Stimulated activated CD4-positive, alpha-beta T cell treated with anti-CD3 and anti-CD28 coated beads, Interleukin-1b, Interleukin-23, amount 100 ng/mL, for 4 hours (primary cell): ENCODE measurements at regions not wholly inside any gene's neighbourhood (a gene's known extent, or its start where the extent isn't known, plus 50 kb on each side); places are given as distances from the start of the nearest gene placed in this dataset.

ENCODE experiments used
- DNase-seq, 2 donors: peaks; one replicate each; pipeline ENCODE4 v3.0.0-alpha.2; 2020; ENCODE audit warnings: low read depth in 2 of 2

DNA sequence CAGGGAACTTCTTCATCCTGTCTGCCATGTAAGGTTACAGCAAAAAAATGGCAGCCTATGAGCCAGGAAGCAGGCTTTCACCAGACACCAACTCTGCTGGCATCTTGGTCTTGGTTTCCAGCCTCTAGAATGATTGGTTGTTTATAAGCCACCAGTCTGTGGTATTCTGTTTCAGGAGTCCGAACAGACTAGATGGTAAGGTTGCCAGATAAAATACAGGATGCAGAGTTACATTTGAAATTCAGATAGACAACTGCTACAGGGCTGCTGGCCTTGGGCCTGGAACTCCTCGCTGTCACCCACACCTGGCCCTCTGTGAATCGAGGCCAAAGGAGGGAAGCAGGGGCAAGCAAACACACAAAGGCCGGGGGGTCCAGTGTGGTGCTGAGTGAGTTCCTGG, 478.8 kb upstream of the CCL2 start:
- DNase-seq, result no peak

DNA sequence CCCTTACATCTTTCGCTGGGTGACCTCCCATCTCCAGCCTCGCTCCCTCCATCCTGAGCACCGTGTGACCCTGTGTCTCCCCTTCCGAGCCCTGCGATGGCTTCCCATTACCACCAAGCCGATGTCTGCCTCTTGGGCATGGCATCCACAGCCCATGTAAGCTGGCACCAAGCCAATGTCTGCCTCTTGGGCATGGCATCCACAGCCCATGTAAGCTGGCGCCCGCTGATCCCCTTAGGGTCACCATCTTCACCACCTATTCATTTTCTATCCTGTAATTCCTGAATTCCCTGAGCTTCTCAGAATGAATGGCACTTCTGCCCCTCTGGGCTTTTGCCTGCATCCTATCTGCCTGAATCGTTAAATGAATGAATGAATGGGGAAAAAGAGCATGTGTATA, 478.2 kb upstream of the CCL2 start:
- DNase-seq, result no peak

DNA sequence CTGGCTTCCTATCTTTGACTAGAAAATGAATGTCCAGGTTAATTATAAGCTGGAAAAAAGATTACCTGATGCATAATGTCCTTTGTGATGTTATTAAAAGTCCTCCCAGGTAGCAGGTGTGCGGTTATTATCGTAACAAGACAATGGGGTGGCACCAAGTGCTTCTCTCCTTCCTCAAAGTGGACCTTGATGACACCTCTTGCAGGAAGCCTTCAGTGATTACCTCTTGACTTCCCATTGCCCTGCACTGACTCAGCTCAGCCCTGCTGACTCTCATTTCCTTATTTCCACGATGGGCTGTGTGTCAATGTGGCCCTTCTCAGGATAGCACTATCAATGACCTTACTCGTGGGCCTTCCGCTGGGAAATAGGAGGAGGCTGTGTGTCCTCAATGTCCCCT, 477.4 kb upstream of the CCL2 start:
- no peak for DNase-seq

DNA sequence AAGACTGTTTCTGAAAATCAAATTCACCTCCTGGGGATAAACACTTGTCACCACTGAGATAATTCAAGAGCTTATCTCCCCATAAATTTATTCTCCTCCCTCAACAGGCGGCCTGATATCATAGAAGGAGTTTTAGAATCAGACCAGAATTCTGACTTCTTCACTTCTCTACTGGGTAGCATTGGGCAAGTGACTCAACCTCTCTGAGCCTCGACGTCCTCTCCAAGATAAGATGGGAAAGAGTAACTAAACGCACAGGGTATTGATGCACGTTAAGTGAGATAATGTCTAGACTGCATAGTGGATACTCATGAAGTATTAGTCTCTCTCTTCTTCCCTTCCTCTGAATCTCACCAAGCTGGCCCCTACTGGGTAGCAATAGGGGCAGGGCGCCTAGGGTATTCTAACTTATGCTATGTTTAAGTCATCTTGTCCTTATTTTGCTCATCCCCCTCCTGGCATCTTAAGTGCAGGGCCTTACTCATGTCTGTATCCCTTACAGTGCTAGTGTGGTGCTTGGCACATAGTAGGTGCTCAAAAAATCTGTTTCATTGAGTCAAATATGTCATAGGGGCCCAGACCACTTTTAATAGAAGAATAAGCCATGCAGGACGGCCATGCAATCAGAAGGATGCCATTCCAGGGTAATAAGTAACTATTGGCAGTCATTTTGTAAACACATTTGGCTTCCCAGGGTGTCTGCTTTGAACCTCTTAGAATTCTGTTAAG, 476.4 kb upstream of the CCL2 start:
- no peak for DNase-seq

DNA sequence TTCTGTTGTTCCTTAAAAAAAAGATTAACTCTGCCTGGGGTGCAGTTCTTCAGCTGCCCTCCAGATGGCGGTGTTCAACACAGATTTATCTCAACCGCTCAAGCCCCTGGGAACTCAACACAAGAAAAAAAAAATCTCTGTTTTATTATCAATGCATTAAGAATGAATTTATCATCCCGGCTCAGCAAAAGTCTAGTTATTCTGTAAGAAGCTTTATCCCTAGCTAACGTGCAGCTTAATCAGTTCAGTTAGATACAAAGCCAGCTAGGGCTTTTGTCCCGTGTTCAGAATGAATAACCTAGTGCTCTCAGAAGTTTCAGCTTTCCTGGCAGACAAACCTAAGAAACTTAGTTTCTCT, 475.9 kb upstream of the CCL2 start:
- DNase-seq, result peak in 1 of 2 donors; percentile 2

DNA sequence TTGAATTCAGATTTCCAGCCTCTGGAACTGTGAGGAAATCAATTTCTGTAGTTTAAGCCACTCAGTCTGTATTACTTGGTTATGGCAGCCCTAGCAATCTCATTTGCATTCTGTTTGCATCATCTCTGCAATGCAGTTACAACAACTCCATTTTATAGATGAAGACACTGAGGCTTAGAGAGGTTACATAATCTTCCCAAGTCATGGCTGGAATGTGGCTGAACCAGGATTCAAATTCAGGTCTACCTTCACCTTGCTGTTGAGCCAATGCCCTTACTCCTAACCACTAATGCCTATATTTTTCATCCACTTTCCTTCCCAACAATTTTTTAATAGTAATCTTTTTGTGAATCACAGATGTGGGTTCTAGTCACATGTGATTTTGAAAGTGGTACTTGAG, 469.8 kb upstream of the CCL2 start:
- no peak for DNase-seq

DNA sequence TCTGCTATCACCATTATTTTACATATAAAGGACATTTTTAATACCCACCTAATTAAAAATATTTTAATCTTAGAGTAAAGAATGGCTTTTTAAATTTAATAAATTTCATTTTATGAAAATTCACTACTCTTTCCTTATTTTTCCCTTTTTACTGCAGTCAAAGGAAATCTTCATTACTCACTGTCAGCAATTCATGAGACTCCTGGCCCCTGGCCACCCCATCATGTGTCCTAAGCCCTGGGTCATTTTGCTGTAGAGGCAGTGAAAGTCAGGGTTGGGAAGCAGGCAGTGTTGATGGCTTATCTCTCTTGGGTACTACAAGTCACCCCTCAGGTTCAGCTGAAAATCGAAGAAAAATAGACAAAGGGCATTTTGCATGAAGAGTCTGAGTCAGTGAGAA, 468.6 kb upstream of the CCL2 start:
- no peak for DNase-seq

DNA sequence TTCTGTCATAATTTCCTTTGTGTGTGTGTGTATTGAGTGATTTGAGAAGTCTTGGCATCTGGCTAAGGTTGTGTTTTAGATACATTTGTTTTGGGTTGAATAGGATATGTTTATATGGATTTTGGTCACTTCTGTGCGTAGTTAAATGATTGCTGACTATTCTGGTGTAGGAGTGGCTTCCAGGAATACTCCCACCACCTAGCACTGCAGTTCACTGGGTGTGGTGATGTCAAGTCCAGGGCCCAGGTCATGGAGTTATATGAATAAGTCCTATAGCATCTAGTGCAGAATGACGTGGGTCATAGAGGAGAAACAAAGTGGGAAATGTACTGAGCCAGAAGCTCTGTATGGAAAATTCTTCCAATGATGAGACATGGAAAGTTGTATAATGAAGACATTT, 465.4 kb upstream of the CCL2 start:
- no peak for DNase-seq

DNA sequence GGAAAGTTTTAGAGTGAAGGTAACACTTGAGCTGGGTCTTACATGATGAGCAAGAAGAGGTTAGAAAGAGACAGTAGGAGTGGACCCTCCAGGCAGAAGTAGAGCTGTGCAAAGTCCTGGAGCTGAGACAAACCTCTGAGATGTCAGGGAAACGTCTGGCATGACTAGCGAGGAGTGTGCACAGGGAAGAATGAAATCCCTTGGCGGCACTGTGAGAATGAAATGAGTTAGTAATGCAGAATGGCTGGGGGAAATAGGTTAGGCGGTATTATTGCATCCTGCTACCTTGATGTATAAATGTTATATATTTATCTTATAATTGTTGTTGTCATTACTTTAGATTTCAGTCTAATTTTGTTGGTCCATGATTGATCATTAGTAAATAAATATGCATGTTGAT, 457.9 kb upstream of the CCL2 start:
- no peak for DNase-seq

DNA sequence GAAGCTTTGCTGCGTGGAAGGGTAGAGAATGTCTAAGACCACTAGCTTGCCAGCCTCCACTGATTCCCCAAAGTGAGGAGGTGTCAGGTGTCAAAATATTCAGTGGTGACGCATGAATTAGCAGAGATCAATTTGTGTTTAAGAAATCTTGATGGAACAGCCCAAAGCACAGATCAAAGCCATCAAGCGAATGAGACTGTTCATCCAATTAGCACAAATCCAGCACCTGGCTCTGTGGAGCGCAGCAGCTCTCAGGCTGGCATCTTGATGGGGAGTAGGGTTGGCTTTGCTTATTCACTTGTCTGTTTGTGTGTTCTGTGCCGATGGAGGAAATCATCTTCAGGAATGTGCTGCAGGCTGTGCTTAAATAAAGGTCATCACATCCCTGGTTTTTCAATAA, 456.8 kb upstream of the CCL2 start:
- DNase-seq, result no peak

DNA sequence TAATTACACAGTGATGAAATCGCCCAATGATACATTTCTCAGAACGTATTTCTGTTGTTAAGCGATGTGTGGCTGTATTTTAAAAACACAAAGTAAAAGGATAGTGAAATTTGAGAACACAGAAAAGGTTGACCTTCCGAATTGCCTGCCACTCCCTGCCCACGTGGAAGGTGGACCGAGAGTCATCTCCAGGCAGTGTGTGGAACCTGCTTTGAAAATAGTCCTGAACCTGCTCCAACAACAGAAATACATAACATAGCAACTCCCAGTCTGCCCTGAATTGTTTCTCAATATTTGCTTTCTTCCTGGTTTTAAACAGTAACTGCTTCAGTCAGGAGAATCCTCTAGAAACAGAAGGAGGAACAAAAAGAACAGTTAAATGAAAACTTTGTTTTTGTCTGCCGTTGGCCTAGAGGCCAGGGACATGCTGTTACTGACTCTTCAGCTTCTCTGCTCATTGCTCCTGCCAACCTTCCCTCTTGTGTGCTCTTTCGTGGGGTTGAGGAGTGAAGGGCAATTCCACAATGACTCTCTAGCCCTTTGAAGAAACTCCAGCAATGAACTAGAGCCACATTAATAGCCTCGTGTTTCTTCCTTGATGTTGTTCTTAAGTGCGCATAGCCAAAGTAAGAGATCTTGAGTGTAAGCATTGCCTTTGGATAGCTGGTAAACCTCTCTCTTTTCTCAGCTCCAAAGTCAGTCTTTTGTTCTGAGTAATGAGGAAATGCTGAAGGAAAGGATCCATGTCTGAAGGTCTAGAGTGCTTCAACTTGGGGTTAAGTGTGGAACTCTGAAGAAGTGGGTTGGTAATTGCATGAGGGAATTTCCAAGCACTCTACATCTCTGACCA, 452.5 kb upstream of the CCL2 start:
- DNase-seq, result no peak

DNA sequence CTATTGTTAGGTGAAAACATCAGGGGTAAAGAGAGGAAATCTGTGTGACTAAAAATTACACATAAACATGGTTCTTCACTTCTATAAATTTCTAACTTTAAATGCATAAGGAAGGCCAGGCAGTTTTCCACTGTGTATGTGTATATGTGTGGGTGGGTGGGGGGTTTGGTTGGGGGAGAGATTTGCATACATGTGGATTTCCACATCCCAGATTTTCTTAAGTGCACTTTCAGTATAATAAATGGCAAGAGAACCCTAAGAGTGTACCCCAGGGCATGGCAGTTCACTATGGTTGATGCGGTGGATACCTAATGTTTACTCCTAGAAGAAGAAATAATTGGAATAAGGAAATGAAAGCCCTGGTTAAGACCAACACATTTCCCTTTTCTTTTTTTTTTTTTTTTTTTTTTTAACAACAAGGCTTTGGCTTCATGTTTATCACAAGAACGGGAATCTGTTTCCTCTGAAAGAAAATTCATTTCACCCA, 451.8 kb upstream of the CCL2 start:
- no peak for DNase-seq

DNA sequence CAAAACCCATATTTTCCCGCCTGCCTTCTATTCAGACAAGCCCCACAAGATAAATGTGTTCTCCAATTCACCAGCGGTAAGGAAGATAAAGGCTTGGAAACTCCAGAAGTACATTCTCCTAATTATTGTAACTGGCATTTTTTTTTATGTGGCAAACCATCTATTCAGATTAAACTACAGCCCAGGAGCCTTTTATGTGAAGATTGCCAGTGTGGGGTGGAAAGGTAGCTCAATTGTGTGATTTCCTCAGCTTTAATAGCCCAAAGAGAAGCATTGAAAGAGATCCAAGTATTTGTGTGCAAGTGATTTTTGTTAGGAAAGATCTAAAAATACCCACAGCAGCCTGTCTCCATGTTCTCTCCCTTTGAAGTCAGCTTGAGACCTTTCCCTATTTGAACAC, 451.4 kb upstream of the CCL2 start:
- DNase-seq, result no peak

DNA sequence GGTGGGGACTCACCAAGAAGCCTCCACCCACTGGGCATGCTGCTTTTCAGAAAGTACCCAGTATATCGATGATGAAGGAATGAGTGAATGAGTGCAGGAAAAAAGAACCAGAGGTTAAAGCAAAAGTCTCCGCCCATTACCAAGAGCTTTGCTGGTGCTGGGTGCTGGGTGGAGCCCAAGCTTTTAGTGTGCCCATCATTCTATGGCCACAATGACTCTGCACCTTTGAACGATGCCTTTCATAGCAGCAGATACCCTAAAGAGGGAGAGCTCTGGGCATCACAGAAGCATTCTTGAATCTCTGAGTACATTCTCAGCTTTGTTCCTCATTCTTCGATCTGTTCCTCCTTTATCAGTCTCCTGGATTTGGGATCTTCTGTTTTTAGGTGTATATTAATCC, 450.7 kb upstream of the CCL2 start:
- DNase-seq, result no peak

DNA sequence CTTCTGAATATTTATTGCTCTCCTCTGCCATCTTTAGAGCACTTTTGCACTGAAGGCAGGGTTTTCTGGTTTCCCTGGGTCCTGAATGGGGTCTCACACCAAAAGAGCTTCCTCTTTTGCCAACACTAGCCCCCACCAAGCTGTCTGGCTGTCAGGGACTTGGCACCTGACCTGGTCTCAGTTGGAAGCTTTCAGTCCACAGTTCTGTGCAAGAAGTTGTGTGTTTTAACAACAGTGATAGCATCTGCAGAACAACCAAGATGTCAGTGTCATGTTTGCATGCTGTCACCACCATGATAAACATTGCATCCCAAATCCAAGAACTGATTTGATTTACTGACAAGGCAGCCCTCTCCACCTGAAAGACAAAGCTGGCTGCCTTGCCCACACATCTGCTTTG, 448.5 kb upstream of the CCL2 start:
- DNase-seq, result no peak

DNA sequence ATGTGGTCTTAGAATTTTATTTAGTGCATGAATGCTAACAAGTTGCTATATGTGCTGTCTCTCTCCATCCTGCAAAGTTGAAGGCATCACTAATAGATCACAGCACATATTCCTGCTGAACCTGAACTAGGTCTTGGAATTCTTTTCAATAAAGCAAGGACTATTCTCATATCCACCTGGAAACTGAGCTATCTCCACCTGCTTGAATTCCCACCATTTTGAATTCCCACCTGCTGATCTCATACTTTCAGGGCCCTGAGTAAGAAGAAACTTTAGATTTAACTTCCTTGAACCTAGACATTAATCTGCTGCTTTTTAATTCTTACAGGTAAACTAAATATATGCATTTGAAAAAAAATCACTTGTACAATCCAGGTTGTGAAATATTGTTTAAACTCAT, 445.3 kb upstream of the CCL2 start:
- DNase-seq, result no peak

DNA sequence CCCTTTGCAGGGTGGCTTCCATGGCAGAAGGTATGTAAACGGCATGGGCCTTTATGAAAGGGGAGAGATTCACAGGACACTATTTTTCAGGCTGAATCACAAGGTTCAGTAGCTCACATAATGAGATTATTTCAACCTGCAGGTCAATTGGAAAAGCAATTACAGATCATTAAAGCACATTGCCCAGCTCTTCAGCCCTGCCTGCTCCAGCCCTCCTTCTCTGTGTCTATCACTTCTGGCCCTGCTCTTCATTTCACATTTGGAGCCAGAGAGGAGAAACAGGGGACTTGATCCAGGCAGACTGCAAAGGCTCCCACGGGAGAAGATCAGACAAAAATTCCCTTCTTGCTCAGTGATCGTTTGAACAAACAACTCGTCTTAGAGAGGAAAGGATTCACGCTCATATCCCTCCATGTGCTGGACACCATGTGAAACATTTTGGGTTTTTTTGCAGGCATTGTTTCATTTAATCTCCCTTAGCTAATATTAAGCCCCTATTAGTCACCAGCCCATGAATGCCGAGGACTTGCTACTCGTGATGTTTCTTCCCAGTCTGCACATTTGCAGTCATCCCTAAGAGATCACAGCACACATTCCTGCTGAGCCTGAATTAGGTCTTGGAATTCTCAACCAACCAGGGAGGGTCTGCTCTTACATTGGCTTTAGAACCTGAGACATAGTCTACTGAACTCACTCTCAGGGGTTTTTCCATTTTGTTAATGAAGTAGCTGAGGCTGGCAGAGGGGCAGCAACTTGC, 443.9 kb upstream of the CCL2 start:
- DNase-seq, result no peak

DNA sequence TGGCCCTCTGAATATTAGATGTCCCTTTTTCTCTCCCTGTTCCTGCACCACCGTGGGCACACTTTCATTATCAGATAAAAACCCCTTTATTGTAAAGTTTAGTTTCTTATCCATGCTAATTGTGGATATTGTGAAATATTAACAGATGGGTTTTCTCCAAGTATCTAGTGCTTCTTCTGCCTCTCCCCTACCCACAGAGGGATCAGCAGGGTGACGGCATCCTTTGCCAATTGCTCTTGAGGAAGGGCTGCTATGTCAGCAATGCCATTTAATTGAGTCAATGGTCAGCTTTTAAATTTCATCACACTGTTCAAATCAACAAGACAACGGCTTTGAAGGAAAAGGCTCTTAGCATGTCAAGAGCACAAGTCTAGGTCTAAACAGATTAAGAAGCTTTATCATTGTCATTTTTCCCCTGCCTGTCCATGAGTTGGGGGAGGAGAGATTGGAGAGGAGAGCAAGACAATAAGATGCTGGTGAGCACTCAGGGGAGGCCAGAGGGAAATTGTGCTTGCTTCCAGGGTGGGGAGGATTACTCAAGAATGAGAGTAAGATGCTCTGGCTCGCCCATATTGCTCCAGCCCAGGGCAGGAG, 443.0 kb upstream of the CCL2 start:
- DNase-seq, result no peak

DNA sequence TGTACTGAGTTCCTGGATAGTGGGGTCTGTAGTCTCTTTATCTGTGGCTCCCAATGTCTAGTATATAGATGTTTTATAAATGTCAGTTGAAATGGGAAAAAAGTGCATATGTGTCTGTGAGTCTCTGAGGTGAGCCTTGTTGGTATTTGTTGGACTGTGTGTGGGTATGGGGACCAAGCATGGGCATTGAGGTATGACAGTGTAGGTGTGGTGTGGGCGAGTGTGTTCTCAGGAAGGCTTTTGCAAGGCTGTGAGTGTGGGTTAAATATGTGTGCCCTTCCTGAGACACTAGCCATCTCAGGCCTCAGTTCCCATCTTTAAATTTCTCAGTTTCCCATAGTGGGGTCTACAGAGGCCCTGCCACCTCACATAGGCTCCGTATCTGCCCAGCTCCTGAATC, 440.2 kb upstream of the CCL2 start:
- no peak for DNase-seq

DNA sequence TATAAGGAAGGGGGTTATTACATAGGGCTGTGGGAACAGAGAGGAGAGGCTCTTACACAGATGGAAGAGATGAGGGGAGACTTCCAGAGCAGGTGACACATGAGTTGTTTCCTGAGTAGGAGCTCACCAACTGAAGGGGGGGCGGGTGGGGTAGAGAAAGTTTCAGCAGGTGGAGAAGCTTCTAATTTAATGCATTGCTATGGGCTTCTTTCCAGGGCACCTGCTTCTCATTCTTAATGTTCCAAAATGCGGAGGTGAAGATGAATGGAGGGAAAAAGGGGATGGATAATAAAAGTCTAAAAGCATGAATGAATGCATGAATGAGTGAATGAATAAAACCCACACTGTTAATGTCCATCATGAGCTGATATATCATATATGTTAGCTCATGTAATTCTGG, 439.0 kb upstream of the CCL2 start:
- DNase-seq, result no peak

DNA sequence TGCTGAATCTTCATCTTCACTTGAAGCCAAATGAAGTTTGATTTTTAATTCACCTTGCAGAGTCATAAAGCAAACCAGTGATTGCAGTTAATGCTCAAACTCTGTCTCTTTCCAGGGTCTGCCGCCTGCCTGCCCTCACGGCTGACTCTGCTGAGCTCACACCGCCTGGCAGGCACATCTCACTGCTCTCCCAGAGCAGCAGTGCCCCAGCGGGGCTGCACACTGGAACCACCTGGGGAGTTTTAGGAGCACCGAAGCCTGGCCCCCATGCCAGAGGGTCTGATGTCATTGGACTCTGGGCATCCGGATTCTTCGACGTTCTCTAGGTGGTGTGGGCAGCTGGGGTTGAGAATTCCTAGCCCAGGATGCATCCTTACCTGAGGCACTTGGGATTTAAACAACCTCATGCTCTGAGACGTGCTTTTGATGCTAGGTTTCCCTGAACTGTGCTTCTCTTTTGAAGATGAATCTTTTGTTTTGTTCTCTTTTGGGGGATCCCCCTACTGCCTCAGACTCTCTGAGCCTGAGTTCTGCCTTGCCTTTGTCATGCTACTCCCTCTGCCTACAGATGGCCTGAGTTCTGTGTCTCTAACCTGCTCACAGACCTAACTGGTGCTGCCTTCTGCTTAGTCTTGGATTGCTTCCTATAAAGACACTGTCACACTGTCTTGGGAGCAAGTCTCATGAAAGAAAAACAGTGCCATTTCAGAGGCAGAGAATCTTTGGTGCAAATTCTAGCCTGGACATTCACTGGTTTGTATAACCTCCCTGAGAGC, 438.1 kb upstream of the CCL2 start:
- DNase-seq, result no peak

DNA sequence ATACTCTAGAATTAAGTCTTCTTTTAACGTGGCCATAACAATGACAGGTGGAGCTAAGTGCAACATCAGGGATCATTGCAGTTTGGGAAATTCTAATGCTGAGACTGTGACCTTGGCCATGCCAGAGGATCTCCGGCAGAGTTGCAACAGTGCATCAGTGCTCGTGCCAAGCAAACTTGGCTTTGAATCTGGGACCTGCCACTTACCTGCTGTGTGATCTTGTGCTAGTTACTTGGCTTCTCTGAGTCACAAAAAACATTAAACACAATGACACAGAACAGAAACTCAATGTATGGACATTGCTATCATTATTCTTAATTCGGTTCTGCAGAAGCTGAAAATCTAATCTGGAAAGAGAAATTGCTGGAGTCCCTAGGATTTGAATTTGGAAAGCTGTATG, 435.5 kb upstream of the CCL2 start:
- DNase-seq, result no peak
